B cell (primary cell): ENCODE measurements at regions not wholly inside any gene's neighbourhood (a gene's known extent, or its start where the extent isn't known, plus 50 kb on each side); places are given as distances from the start of the nearest gene placed in this dataset.

Experiments
- ATAC-seq: fragments of 200-7000 bp; cut with Tn5 transposase; one replicate; pipeline ENCODE4 v1.10.0; 2021; ENCODE audit warnings: low read depth, mild to moderate bottlenecking, moderate number of reproducible peaks, moderate library complexity
- CTCF ChIA-PET: fragments of 350-600 bp; sonication (Branson Sonifier 250); formaldehyde crosslinking; loops from one replicate; lab custom pipeline; 2021; ENCODE audit warnings: antibody characterized with exemption, inconsistent platforms; lab: Charles Lee
- POLR2A ChIA-PET: fragments of 350-600 bp; sonication (Branson Sonifier 250); formaldehyde crosslinking; loops from one replicate; lab custom pipeline; 2021; ENCODE audit warnings: antibody characterized with exemption; lab: Charles Lee
- DNase-seq: peaks from one replicate; pipeline ENCODE4 v3.0.0; 2013
- H2AFZ ChIP-seq: 2 replicates; pipeline ENCODE4 v1.6.1; 2012; ENCODE audit warnings: mild to moderate bottlenecking, low read depth, low read length; ENCODE audit not compliant: insufficient read depth, poor library complexity, severe bottlenecking
- H3K27ac ChIP-seq, 2 donors: 1 replicate in 1 of 2; 2 replicates in 1 of 2; pipeline ENCODE4 v1.5.1; 2012 to 2013; ENCODE audit warnings: low read length in 2 of 2, mild to moderate bottlenecking in 2 of 2, moderate library complexity in 1 of 2
- H3K27me3 ChIP-seq, 4 experiments: fragments of 200-600 bp in 1 of 4; sonication (generic) in 1 of 4; replicated peaks in 1 of 4; 1 replicate in 2 of 4; 2 replicates in 2 of 4; pipeline versions ENCODE4 v1.6.1 to v1.7.0; 2013 to 2016; ENCODE audit warnings: low read length in 3 of 4, mild to moderate bottlenecking in 2 of 4, mixed read lengths in 1 of 4, moderate library complexity in 1 of 4; ENCODE audit not compliant: insufficient read depth in 4 of 4, control insufficient read depth in 3 of 4; ENCODE audit errors: control extremely low read depth in 1 of 4
- H3K36me3 ChIP-seq, 2 experiments: replicated peaks in 1 of 2; 1 replicate in 1 of 2; 2 replicates in 1 of 2; pipeline versions ENCODE4 v1.6.1 to v1.7.1; 2013; ENCODE audit warnings: low read length in 1 of 2; ENCODE audit not compliant: insufficient read depth in 2 of 2, control insufficient read depth in 1 of 2; ENCODE audit errors: control extremely low read depth in 1 of 2, extremely low read depth in 1 of 2
- H3K4me1 ChIP-seq, 2 donors: fragments of 200-600 bp in 1 of 2; sonication (generic) in 1 of 2; 1 replicate in 1 of 2; 2 replicates in 1 of 2; pipeline versions ENCODE4 v1.5.1 to v1.6.1; 2013 to 2017; ENCODE audit warnings: low read length in 2 of 2; ENCODE audit not compliant: control insufficient read depth in 2 of 2, insufficient read depth in 2 of 2
- H3K4me2 ChIP-seq: replicated peaks from 2 replicates; pipeline ENCODE3; 2012; ENCODE audit warnings: mild to moderate bottlenecking, low read depth, low read length; ENCODE audit not compliant: poor library complexity, severe bottlenecking
- H3K4me3 ChIP-seq, 5 experiments: fragments of 200-600 bp in 1 of 5; sonication (generic) in 1 of 5; 1 replicate in 3 of 5; 2 replicates in 2 of 5; pipeline versions ENCODE4 v1.5.1 to v1.7.0; 2011 to 2016; ENCODE audit warnings: low read length in 4 of 5, mild to moderate bottlenecking in 4 of 5, low read depth in 2 of 5, control low read depth in 1 of 5, moderate library complexity in 1 of 5; ENCODE audit not compliant: insufficient read depth in 1 of 5; ENCODE audit errors: control extremely low read depth in 1 of 5, extremely low read depth in 1 of 5
- H3K79me2 ChIP-seq: fragments of 200-600 bp; sonication (generic); one replicate; pipeline ENCODE4 v1.6.0; 2016; ENCODE audit warnings: low read length; ENCODE audit not compliant: control insufficient read depth, insufficient read depth
- H3K9ac ChIP-seq: fragments of 200-600 bp; sonication (generic); 2 replicates; pipeline ENCODE4 v1.6.1; 2017; ENCODE audit warnings: mild to moderate bottlenecking, low read length, moderate library complexity
- H3K9me3 ChIP-seq, 3 donors: one replicate each; pipeline versions ENCODE4 v1.6.1 to v1.7.1; 2013; ENCODE audit warnings: low read length in 2 of 3; ENCODE audit not compliant: control insufficient read depth in 2 of 3, insufficient read depth in 1 of 3; ENCODE audit errors: control extremely low read depth in 1 of 3
- H4K20me1 ChIP-seq: 2 replicates; pipeline ENCODE4 v1.6.0; 2012; ENCODE audit warnings: mild to moderate bottlenecking, low read length; ENCODE audit not compliant: insufficient read depth, control insufficient read depth, poor library complexity, severe bottlenecking
- H3K27ac Mint-ChIP-seq: one replicate; pipeline ENCODE4 v1.8.0; 2021; ENCODE audit warnings: mixed read lengths
- H3K27me3 Mint-ChIP-seq: one replicate; pipeline ENCODE4 v1.8.0; 2021; ENCODE audit warnings: mixed read lengths
- H3K4me1 Mint-ChIP-seq: one replicate; pipeline ENCODE4 v1.8.0; 2021; ENCODE audit warnings: mixed read lengths
- H3K4me3 Mint-ChIP-seq: one replicate; pipeline ENCODE4 v1.8.0; 2021; ENCODE audit warnings: mixed read lengths
- H3K9me3 Mint-ChIP-seq: one replicate; pipeline ENCODE4 v1.8.0; 2022; ENCODE audit warnings: mixed read lengths; ENCODE audit not compliant: insufficient read depth
- EZH2 ChIP-seq: IDR thresholded peaks from 2 replicates; pipeline ENCODE4 v1.6.1; 2012; ENCODE audit warnings: borderline replicate concordance, low read depth, mild to moderate bottlenecking, moderate library complexity, low read length; ENCODE audit not compliant: insufficient read depth, poor library complexity, severe bottlenecking
- WGBS: methylation state at CpG from one replicate; pipeline ENCODE4 v1.1.5; 2013; ENCODE audit warnings: missing lambda C conversion rate; ENCODE audit not compliant: insufficient coverage; 5-methylcytosine and 5-hydroxymethylcytosine counted together
- intact Hi-C: fragments of 100-400 bp; cut with micrococcal nuclease; formaldehyde crosslinking; loops from one replicate; pipeline ENCODE4 v1.10.0; 2022
- TF ChIP-seq, protein P1 (sequence below): fragments of 200-600 bp; IDR thresholded peaks from one replicate; pipeline ENCODE4 v1.8.0; 2022; ENCODE audit warnings: antibody characterized with exemption, mild to moderate bottlenecking

DNA sequence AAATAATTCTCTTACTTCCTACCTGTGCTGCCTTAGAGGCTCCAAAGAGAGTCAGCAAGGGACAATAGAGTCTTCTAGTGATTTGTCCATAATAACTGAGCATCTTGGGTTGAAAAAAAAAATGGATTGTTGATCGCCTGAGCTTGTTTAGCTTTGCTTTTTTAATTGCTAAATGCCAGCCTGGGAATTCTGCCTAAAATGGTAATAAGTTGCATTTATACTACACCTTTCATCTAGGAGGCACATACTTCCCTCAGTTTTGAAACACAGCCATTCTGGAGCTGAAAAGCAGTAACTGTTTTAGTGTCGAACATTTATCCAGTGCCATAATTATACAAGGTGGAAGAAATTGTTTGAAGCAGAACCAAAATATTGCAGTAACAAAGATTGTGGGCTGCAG is 421.3 kb downstream of the CAAP1 start:
- no peaks in the 10 kb centered on the region for H4K20me1 ChIP-seq
- WGBS, result no CpG with 5 or more reads among the region's 2 CpGs
- no peak overlapping the region for H3K4me3 ChIP-seq
- Mint-ChIP-seq H3K4me3 (no peak overlapping the region), H3K27ac (no peak overlapping the region), H3K9me3 (peaks cover 6% of the 10 kb centered on the region), H3K27me3 (no peaks in the 10 kb centered on the region), H3K4me1 (no peaks in the 10 kb centered on the region)
- H3K9ac ChIP-seq, result no peak overlapping the region
- no peak overlapping the region for H3K27ac ChIP-seq
- TF ChIP-seq EZH2, result no peak
- no peak overlapping the region for H2AFZ ChIP-seq
- H3K4me1 ChIP-seq, result no peaks in the 10 kb centered on the region
- H3K4me2 ChIP-seq, result no peak overlapping the region
- DNase-seq, result no peak
- POLR2A ChIA-PET, result no interaction called here
- no peak for ATAC-seq
- H3K9me3 ChIP-seq, result no peaks in the 10 kb centered on the region
- no peaks in the 10 kb centered on the region for H3K27me3 ChIP-seq
- CTCF ChIA-PET, result no interaction called here
- H3K36me3 ChIP-seq, result no peaks in the 10 kb centered on the region
- intact Hi-C loops, result no loop called here
- H3K79me2 ChIP-seq, result no peaks in the 10 kb centered on the region

DNA sequence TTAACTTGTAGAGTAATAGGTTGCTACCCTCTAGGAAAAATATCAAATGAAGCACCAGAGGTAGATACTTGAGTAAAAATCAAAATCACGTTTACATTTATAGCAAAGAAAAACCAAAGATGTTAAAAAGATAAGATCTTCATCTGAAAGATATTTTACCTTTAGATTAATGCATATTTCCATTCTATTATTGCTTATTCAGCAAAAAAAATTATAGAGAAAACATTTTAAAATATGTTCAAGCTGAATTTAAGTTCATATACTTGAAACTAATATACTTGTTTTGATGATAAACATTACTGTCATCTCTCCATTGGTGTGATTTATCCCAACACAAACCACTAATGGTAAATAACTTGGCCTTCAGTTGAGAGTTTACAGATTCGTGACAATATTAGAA is 422.3 kb downstream of the CAAP1 start:
- TF ChIP-seq, protein P1, sequence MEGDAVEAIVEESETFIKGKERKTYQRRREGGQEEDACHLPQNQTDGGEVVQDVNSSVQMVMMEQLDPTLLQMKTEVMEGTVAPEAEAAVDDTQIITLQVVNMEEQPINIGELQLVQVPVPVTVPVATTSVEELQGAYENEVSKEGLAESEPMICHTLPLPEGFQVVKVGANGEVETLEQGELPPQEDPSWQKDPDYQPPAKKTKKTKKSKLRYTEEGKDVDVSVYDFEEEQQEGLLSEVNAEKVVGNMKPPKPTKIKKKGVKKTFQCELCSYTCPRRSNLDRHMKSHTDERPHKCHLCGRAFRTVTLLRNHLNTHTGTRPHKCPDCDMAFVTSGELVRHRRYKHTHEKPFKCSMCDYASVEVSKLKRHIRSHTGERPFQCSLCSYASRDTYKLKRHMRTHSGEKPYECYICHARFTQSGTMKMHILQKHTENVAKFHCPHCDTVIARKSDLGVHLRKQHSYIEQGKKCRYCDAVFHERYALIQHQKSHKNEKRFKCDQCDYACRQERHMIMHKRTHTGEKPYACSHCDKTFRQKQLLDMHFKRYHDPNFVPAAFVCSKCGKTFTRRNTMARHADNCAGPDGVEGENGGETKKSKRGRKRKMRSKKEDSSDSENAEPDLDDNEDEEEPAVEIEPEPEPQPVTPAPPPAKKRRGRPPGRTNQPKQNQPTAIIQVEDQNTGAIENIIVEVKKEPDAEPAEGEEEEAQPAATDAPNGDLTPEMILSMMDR, result no peak
- no peak for TF ChIP-seq EZH2
- no peaks in the 10 kb centered on the region for H3K4me1 Mint-ChIP-seq
- H3K27me3 Mint-ChIP-seq, result no peaks in the 10 kb centered on the region
- Histone ChIP-seq H3K36me3 (no peaks in the 10 kb centered on the region), H3K4me3 (no peak overlapping the region), H4K20me1 (no peaks in the 10 kb centered on the region), H3K4me1 (no peaks in the 10 kb centered on the region), H3K79me2 (no peaks in the 10 kb centered on the region), H2AFZ (no peak overlapping the region), H3K4me2 (no peak overlapping the region), H3K9ac (no peak overlapping the region), H3K27ac (no peak overlapping the region), H3K27me3 (no peaks in the 10 kb centered on the region), H3K9me3 (peaks cover 0 to 6% (median 0%) of the 10 kb centered on the region in 3 donors)
- intact Hi-C loops, result no loop called here
- H3K9me3 Mint-ChIP-seq, result peaks cover 4% of the 10 kb centered on the region
- no CpG with 5 or more reads among the region's 2 CpGs for WGBS
- no peak overlapping the region for H3K27ac Mint-ChIP-seq
- DNase-seq, result no peak
- no peak for ATAC-seq
- POLR2A ChIA-PET, result no interaction called here
- CTCF ChIA-PET, result no interaction called here
- no peak overlapping the region for H3K4me3 Mint-ChIP-seq
